H1 (cell line): ENCODE measurements at regions not wholly inside any gene's neighbourhood (a gene's known extent, or its start where the extent isn't known, plus 50 kb on each side); places are given as distances from the start of the nearest gene placed in this dataset.

ENCODE experiments used
- NRF1 ChIP-seq: IDR thresholded peaks from 2 replicates; pipeline ENCODE4 v1.6.1; 2011; ENCODE audit warnings: mild to moderate bottlenecking, low read depth, low read length, improper control_type of control experiment

GRCh38 chrX:19174401-19175025 lies 52.2 kb upstream of the ADGRG2 start (continued):
- no peak for TF ChIP-seq NRF1
